Stimulated activated CD4-positive, alpha-beta T cell treated with anti-CD3 and anti-CD28 coated beads, Interleukin-1b, Interleukin-23, amount 100 ng/mL, for 1 hour (primary cell): ENCODE measurements at regions not wholly inside any gene's neighbourhood (a gene's known extent, or its start where the extent isn't known, plus 50 kb on each side); places are given as distances from the start of the nearest gene placed in this dataset.
"Not testable (repeated sequence)": the region's sequence is repeated elsewhere in the genome, so short reads cannot be mapped to it uniquely, and the experiment has no call there.

Experiments
- DNase-seq, 2 donors: peaks; one replicate each; pipeline ENCODE4 v3.0.0-alpha.2; 2020; ENCODE audit warnings: low read depth in 2 of 2

- DNase-seq = not testable (repeated sequence)
Measured at GRCh38 chr17:30639391-30639790, 162.2 kb downstream of the GOSR1 start.

GRCh38 chr17:30638968-30639367 lies 161.8 kb downstream of the GOSR1 start:
- DNase-seq = not testable (repeated sequence)

GRCh38 chr17:30631651-30632050 lies 154.4 kb downstream of the GOSR1 start:
- DNase-seq = not testable (repeated sequence)

- DNase-seq = not testable (repeated sequence)
Measured at GRCh38 chr17:30625380-30625779, 148.2 kb downstream of the GOSR1 start.

- DNase-seq = not testable (repeated sequence)
Measured at GRCh38 chr17:30624180-30624579, 147.0 kb downstream of the GOSR1 start.

- not testable (repeated sequence) for DNase-seq
Measured at GRCh38 chr17:30609682-30610081, 132.5 kb downstream of the GOSR1 start.

- DNase-seq = no peak
Measured at GRCh38 chr17:30605523-30605922, 128.3 kb downstream of the GOSR1 start.

GRCh38 chr17:30605027-30605426 lies 127.8 kb downstream of the GOSR1 start:
- DNase-seq = no peak

GRCh38 chr17:30602396-30602795 lies 125.2 kb downstream of the GOSR1 start:
- not testable (repeated sequence) for DNase-seq

GRCh38 chr17:30601984-30602383 lies 124.8 kb downstream of the GOSR1 start:
- DNase-seq = not testable (repeated sequence)

- no peak for DNase-seq
Measured at GRCh38 chr17:30600830-30601494, 123.8 kb downstream of the GOSR1 start.

GRCh38 chr17:30600060-30600829 lies 123.0 kb downstream of the GOSR1 start:
- peak; percentile 9 to 39 for DNase-seq

GRCh38 chr17:30599428-30600059 lies 122.3 kb downstream of the GOSR1 start:
- no peak for DNase-seq

GRCh38 chr17:30597776-30598288 lies 120.6 kb downstream of the GOSR1 start:
- DNase-seq = no peak

GRCh38 chr17:30596948-30597775 lies 120.0 kb downstream of the GOSR1 start:
- not testable (repeated sequence) for DNase-seq

GRCh38 chr17:30594953-30595371 lies 117.8 kb downstream of the GOSR1 start:
- DNase-seq = not testable (repeated sequence)

- DNase-seq = no peak
Measured at GRCh38 chr17:30594223-30594952, 117.2 kb downstream of the GOSR1 start.

- no peak for DNase-seq
Measured at GRCh38 chr17:30590081-30590733, 113.0 kb downstream of the GOSR1 start.

- no peak for DNase-seq
Measured at GRCh38 chr17:30589431-30589830, 112.2 kb downstream of the GOSR1 start.

GRCh38 chr17:30588798-30589247 lies 111.6 kb downstream of the GOSR1 start:
- DNase-seq = no peak
